Loucy (cell line): ENCODE measurements at regions not wholly inside any gene's neighbourhood (a gene's known extent, or its start where the extent isn't known, plus 50 kb on each side); places are given as distances from the start of the nearest gene placed in this dataset.
A peak's percentile ranks its signal among the peaks of the same experiment; 100 is the strongest.

Experiments used
- H2AFZ ChIP-seq: fragments of 200-600 bp; sonication (generic); 2 replicates; pipeline ENCODE4 v1.6.0; 2016; ENCODE audit warnings: antibody characterized with exemption, mild to moderate bottlenecking, low read length, moderate library complexity
- H3F3A ChIP-seq: fragments of 200-600 bp; 2 replicates; pipeline ENCODE4 v1.6.0; 2016; ENCODE audit warnings: antibody characterized with exemption, low read depth, mild to moderate bottlenecking
- H3K27me3 ChIP-seq: fragments of 200-600 bp; sonication (generic); 2 replicates; pipeline ENCODE4 v1.6.1; 2014; ENCODE audit warnings: low read length, mild to moderate bottlenecking; ENCODE audit not compliant: insufficient read depth, poor library complexity, severe bottlenecking
- H3K36me3 ChIP-seq: fragments of 200-600 bp; sonication (generic); 2 replicates; pipeline ENCODE4 v1.6.1; 2016; ENCODE audit warnings: low read length; ENCODE audit not compliant: insufficient read depth
- H3K4me1 ChIP-seq: fragments of 200-600 bp; sonication (generic); 2 replicates; pipeline ENCODE4 v1.5.1; 2014; ENCODE audit warnings: low read length, mild to moderate bottlenecking; ENCODE audit not compliant: insufficient read depth, poor library complexity, severe bottlenecking
- H3K4me2 ChIP-seq: fragments of 200-600 bp; sonication (generic); 2 replicates; pipeline ENCODE4 v1.6.0; 2014; ENCODE audit warnings: antibody characterized with exemption, low read length, low read depth, mild to moderate bottlenecking; ENCODE audit not compliant: poor library complexity, severe bottlenecking
- H3K4me3 ChIP-seq: fragments of 200-600 bp; sonication (generic); 2 replicates; pipeline ENCODE4 v1.5.1; 2014; ENCODE audit warnings: low read length, mild to moderate bottlenecking, mixed read lengths; ENCODE audit not compliant: poor library complexity, severe bottlenecking
- H3K79me2 ChIP-seq: fragments of 200-600 bp; sonication (generic); 2 replicates; pipeline ENCODE4 v1.6.1; 2014; ENCODE audit warnings: low read length; ENCODE audit not compliant: insufficient read depth
- H3K9ac ChIP-seq: fragments of 200-600 bp; sonication (generic); 2 replicates; pipeline ENCODE4 v1.6.0; 2014; ENCODE audit warnings: mild to moderate bottlenecking, low read depth, low read length, moderate library complexity; ENCODE audit not compliant: poor library complexity, severe bottlenecking
- H3K9me2 ChIP-seq: fragments of 200-600 bp; sonication (generic); replicated peaks from 2 replicates; pipeline ENCODE4 v1.6.1; 2016; ENCODE audit warnings: low read depth, low read length, mixed read lengths
- H3K9me3 ChIP-seq: fragments of 200-600 bp; sonication (generic); 2 replicates; pipeline ENCODE4 v1.6.1; 2014; ENCODE audit warnings: mild to moderate bottlenecking, antibody characterized with exemption, low read length, low read depth; ENCODE audit not compliant: insufficient read depth
- H4K20me1 ChIP-seq: fragments of 200-600 bp; sonication (generic); 2 replicates; pipeline ENCODE4 v1.6.0; 2014; ENCODE audit warnings: antibody characterized with exemption, low read length, mild to moderate bottlenecking; ENCODE audit not compliant: insufficient read depth, poor library complexity, severe bottlenecking
- CTCF ChIP-seq: fragments of 200-600 bp; sonication (generic); conservative IDR thresholded peaks from 2 replicates; pipeline ENCODE4 v1.5.1; 2014; ENCODE audit warnings: mild to moderate bottlenecking, antibody characterized with exemption, low read length
- EZH2phosphoT487 ChIP-seq: fragments of 200-600 bp; IDR thresholded peaks from 2 replicates; pipeline ENCODE4 v1.6.1; 2018; ENCODE audit warnings: antibody characterized with exemption, mild to moderate bottlenecking, moderate library complexity, borderline replicate concordance

GRCh38 chr2:74759986-74760385 lies 73.9 kb upstream of the HK2 start:
- TF ChIP-seq EZH2phosphoT487 (no peak), CTCF (no peak)
- H3K9me3 ChIP-seq = 0 out of 2 replicates have a peak, but pooled peaks cover 3% of the 10 kb centered on the region
- no peak overlapping the region for H3K9ac ChIP-seq
- H3K79me2 ChIP-seq = no peaks in the 10 kb centered on the region
- H3F3A ChIP-seq = no peaks in the 10 kb centered on the region
- H2AFZ ChIP-seq = no peak overlapping the region
- no peaks in the 10 kb centered on the region; the same call in 1 of the 2 replicates for H3K36me3 ChIP-seq
- H3K4me2 ChIP-seq = no peak overlapping the region
- peaks cover 28% of the 10 kb centered on the region for H3K4me1 ChIP-seq
- no peaks in the 10 kb centered on the region for H3K27me3 ChIP-seq
- H3K9me2 ChIP-seq = no peaks in the 10 kb centered on the region
- H4K20me1 ChIP-seq = no peaks in the 10 kb centered on the region
- H3K4me3 ChIP-seq = no peak overlapping the region

- no peaks in the 10 kb centered on the region for H3K9me2 ChIP-seq
- H3K4me3 ChIP-seq = no peak overlapping the region
- peaks cover 30% of the 10 kb centered on the region for H3K4me1 ChIP-seq
- no peaks in the 10 kb centered on the region for H3K27me3 ChIP-seq
- no peaks in the 10 kb centered on the region; the same call in 1 of the 2 replicates for H3K36me3 ChIP-seq
- H3K9ac ChIP-seq = no peak overlapping the region
- TF ChIP-seq CTCF (no peak), EZH2phosphoT487 (no peak)
- no peaks in the 10 kb centered on the region for H3K79me2 ChIP-seq
- no peaks in the 10 kb centered on the region for H4K20me1 ChIP-seq
- no peaks in the 10 kb centered on the region for H3F3A ChIP-seq
- H2AFZ ChIP-seq = no peak overlapping the region
- 0 out of 2 replicates have a peak, but pooled peaks cover 3% of the 10 kb centered on the region for H3K9me3 ChIP-seq
- H3K4me2 ChIP-seq = no peak overlapping the region
Observed at GRCh38 chr2:74760875-74761630, 72.9 kb upstream of the HK2 start.

GRCh38 chr2:74762789-74763188 lies 71.1 kb upstream of the HK2 start:
- TF ChIP-seq EZH2phosphoT487 = no peak
- TF ChIP-seq CTCF = peak; percentile 100
- Histone ChIP-seq H3K9ac (no peak overlapping the region), H3K4me1 (peaks cover 38% of the 10 kb centered on the region), H3K27me3 (no peaks in the 10 kb centered on the region), H2AFZ (peak overlapping the region; percentile 42), H3K4me3 (no peak overlapping the region), H3K79me2 (no peaks in the 10 kb centered on the region), H4K20me1 (no peaks in the 10 kb centered on the region), H3K9me3 (no peaks in the 10 kb centered on the region), H3K4me2 (no peak overlapping the region), H3K9me2 (no peaks in the 10 kb centered on the region), H3F3A (no peaks in the 10 kb centered on the region), H3K36me3 (no peaks in the 10 kb centered on the region)
